Panc1 (cell line): ENCODE measurements at regions not wholly inside any gene's neighbourhood (a gene's known extent, or its start where the extent isn't known, plus 50 kb on each side); places are given as distances from the start of the nearest gene placed in this dataset.

Experiments used
- ATAC-seq: fragments of 200-7000 bp; cut with Tn5 transposase; 2 replicates; pipeline ENCODE4 v1.9.1; 2020; ENCODE audit warnings: mild to moderate bottlenecking, moderate library complexity
- BruUV-seq: library from RNA; stranded (reverse); fragments of 400-500 nt; replicated peaks from 2 replicates; lab custom pipeline; 2021; lab: Mats Ljungman, UMichigan
- CTCF ChIA-PET: fragments of 300-600 bp; sonication (Branson Sonifier 250); formaldehyde crosslinking; loops from one replicate; lab custom pipeline; 2022; ENCODE audit warnings: antibody characterized with exemption; lab: Charles Lee
- POLR2A ChIA-PET: fragments of 300-600 bp; sonication (Branson Sonifier 250); formaldehyde crosslinking; loops from one replicate; lab custom pipeline; 2022; ENCODE audit warnings: antibody characterized with exemption; lab: Charles Lee
- DNase-seq: peaks from one replicate; pipeline ENCODE4 v3.0.0-alpha.2; 2010; ENCODE audit warnings: low read depth, low spot score
- H3K27ac ChIP-seq: 2 replicates; pipeline ENCODE4 v1.5.1; 2011; ENCODE audit warnings: mild to moderate bottlenecking, low read length, inconsistent platforms
- H3K27me3 ChIP-seq: fragments of 200-500 bp; sonication (Bioruptor generic); 2 replicates; pipeline ENCODE4 v1.6.0; 2014; ENCODE audit warnings: low read length, inconsistent platforms; ENCODE audit not compliant: control insufficient read depth, insufficient read depth
- H3K36me3 ChIP-seq: fragments of 200-500 bp; sonication (Bioruptor generic); 2 replicates; pipeline ENCODE4 v1.5.1; 2014; ENCODE audit warnings: inconsistent platforms, mild to moderate bottlenecking, low read length, moderate library complexity; ENCODE audit not compliant: control insufficient read depth, insufficient read depth
- H3K4me1 ChIP-seq: 2 replicates; pipeline ENCODE4 v1.5.1; 2011; ENCODE audit warnings: inconsistent platforms, mild to moderate bottlenecking, low read length, moderate library complexity; ENCODE audit not compliant: control insufficient read depth, insufficient read depth
- H3K4me3 ChIP-seq, 2 experiments: 2 replicates each; pipeline ENCODE4 v1.5.1; 2011 to 2012; ENCODE audit warnings: low read depth in 2 of 2, low read length in 2 of 2, mild to moderate bottlenecking in 2 of 2, inconsistent platforms in 1 of 2, moderate library complexity in 1 of 2
- H3K9me3 ChIP-seq: fragments of 200-500 bp; sonication (Bioruptor generic); 2 replicates; pipeline ENCODE4 v1.5.1; 2014; ENCODE audit warnings: low read depth, mild to moderate bottlenecking, inconsistent platforms, low read length, moderate library complexity; ENCODE audit not compliant: control insufficient read depth, insufficient read depth
- CTCF ChIP-seq: fragments of 450-650 bp; IDR thresholded peaks from 2 replicates; pipeline ENCODE4 v1.5.1; 2017; ENCODE audit warnings: mild to moderate bottlenecking
- POLR2AphosphoS5 ChIP-seq: IDR thresholded peaks from 2 replicates; pipeline ENCODE4 v1.6.1; 2012; ENCODE audit warnings: mild to moderate bottlenecking, low read depth, low read length, moderate library complexity
- REST ChIP-seq, 2 experiments: IDR thresholded peaks; 2 replicates each; pipeline ENCODE4 v1.6.1; 2011 to 2012; ENCODE audit warnings: low read depth in 2 of 2, control low read depth in 1 of 2, low read length in 1 of 2, mild to moderate bottlenecking in 1 of 2, moderate library complexity in 1 of 2; ENCODE audit not compliant: insufficient read depth in 1 of 2
- SIN3A ChIP-seq: IDR thresholded peaks from 2 replicates; pipeline ENCODE4 v1.6.1; 2012; ENCODE audit warnings: low read depth, mild to moderate bottlenecking, low read length, moderate library complexity, borderline replicate concordance; ENCODE audit not compliant: insufficient read depth
- TCF7L2 ChIP-seq: IDR thresholded peaks from 2 replicates; pipeline ENCODE4 v1.6.1; 2011; ENCODE audit warnings: mild to moderate bottlenecking, low read depth, low read length, inconsistent platforms
- in situ Hi-C: cut with HindIII; loops from 2 replicates; pipeline ENCODE4 v1.10.0; 2016; ENCODE audit warnings: low sequenced_read_pairs, low pct_unique_long_range_greater_than_20kb
- intact Hi-C: fragments of 100-400 bp; cut with micrococcal nuclease; formaldehyde crosslinking; loops from one replicate; pipeline ENCODE4 v1.10.0; 2022; ENCODE audit not compliant: unreplicated experiment

- no peak overlapping the region for H3K27ac ChIP-seq
- H3K36me3 ChIP-seq = no peaks in the 10 kb centered on the region
- no peaks in the 10 kb centered on the region for H3K27me3 ChIP-seq
- CTCF ChIA-PET = no interaction called here
- POLR2A ChIA-PET = no interaction called here
- in situ Hi-C loops = no loop called here
- DNase-seq (no peak), ATAC-seq (no peak)
- H3K9me3 ChIP-seq = no peaks in the 10 kb centered on the region
- no peaks in the 10 kb centered on the region for H3K4me1 ChIP-seq
- intact Hi-C loops = no loop called here
- no peak overlapping the region for H3K4me3 ChIP-seq
- no TSS peak for BruUV-seq
- no peak for TF ChIP-seq SIN3A
Measured at GRCh38 chr10:54906940-54907339, 105.9 kb upstream of the PCDH15 start.

DNA sequence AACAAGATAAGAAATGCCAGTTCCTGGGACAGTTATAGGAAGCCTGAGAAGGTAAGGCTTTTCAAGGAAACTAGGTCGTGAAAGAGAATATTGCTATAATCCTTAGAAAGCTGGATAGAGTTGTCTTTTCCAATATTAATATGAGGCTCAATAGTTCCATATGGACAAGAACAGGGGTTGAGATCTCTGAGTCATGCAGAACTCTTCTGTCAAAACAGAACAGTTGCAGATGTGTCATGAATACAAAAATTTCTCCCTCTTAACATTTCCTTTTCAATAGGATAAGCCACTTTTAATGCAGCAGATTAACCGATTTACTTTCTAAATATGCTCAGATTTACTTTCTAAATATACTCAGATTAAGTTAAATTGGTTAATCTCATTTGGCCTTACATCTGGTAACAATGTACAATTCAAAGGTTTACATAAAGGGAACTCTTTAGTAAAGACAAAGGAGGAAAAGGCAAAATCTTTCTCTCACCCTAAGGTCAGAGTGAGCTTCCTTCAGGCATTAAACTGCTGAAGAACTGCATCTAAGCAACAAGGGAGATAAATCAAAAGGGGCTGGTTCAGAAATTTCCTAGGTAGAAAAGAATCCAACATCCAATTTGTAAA is 104.7 kb upstream of the PCDH15 start:
- BruUV-seq = no TSS peak

DNA sequence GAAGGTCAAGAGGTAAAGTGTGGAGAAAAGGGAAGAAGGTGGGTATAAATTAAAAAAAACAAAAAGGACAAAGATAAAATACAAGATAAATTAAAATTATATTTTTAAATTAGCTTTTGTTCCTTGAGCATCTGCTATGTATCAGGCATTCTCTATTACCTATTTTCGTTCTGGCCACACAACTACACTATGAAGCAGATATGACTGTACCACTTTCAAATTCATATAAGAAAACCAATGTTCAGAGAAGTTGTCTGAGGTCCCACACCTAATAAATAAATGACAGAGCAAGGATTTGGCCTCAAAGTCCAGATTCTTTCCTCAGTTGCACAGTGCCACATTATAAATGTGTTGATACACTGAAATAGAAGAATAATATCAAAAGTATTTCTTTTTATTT is 103.8 kb upstream of the PCDH15 start:
- Histone ChIP-seq H3K27me3 (no peaks in the 10 kb centered on the region), H3K4me1 (no peaks in the 10 kb centered on the region), H3K9me3 (no peaks in the 10 kb centered on the region), H3K36me3 (no peaks in the 10 kb centered on the region), H3K4me3 (no peak overlapping the region), H3K27ac (no peak overlapping the region)
- BruUV-seq = no TSS peak
- ChIA-PET POLR2A (no interaction called here), CTCF (no interaction called here)
- in situ Hi-C loops = no loop called here
- ATAC-seq (no peak), DNase-seq (no peak)
- intact Hi-C loops = no loop called here
- TF ChIP-seq CTCF (no peak), TCF7L2 (no peak)

More for the DNA sequence above, 104.7 kb upstream of the PCDH15 start:
- no peak for TF ChIP-seq SIN3A
- TF ChIP-seq POLR2AphosphoS5 = no peak
- Histone ChIP-seq H3K9me3 (no peaks in the 10 kb centered on the region), H3K4me1 (no peaks in the 10 kb centered on the region), H3K4me3 (no peak overlapping the region), H3K27ac (no peak overlapping the region), H3K27me3 (no peaks in the 10 kb centered on the region), H3K36me3 (no peaks in the 10 kb centered on the region)
- DNase-seq = no peak
- intact Hi-C loops (no loop called here), in situ Hi-C loops (no loop called here)
- ATAC-seq = no peak
- CTCF ChIA-PET = no interaction called here
- POLR2A ChIA-PET = no interaction called here

DNA sequence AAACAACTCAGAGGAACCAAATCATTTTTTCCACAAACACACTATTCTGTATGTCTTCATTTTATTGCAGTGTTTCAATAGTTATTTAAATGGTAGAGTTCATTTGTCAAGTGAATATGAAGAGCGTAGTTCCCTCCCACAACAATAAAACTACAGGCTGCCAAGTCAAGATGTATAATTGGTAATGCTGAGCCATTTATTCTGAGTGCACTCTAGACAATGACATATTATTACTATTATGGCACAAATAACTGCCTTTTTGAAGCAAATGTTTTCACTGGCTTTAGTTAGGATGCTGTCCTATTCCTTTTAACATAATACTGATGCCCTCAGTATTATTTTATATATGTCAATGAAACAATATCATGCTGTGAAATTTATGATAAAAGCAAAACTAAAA is 102.7 kb upstream of the PCDH15 start:
- in situ Hi-C loops (no loop called here), intact Hi-C loops (no loop called here)
- no TSS peak for BruUV-seq
- DNase-seq (no peak), ATAC-seq (no peak)
- no peaks in the 10 kb centered on the region for H3K36me3 ChIP-seq
- no peaks in the 10 kb centered on the region for H3K9me3 ChIP-seq
- H3K4me3 ChIP-seq = no peak overlapping the region
- ChIA-PET POLR2A (no interaction called here), CTCF (no interaction called here)
- H3K27me3 ChIP-seq = no peaks in the 10 kb centered on the region
- H3K27ac ChIP-seq = no peak overlapping the region
- no peaks in the 10 kb centered on the region for H3K4me1 ChIP-seq
- TF ChIP-seq CTCF = no peak
- TF ChIP-seq SIN3A = no peak
- TF ChIP-seq POLR2AphosphoS5 = no peak
- no peak for TF ChIP-seq TCF7L2
- no peak for TF ChIP-seq REST (IDR thresholded peaks at IDR 0.05; ENCODE audit: insufficient read depth in 1 of 2, low read depth in 2 of 2, low read length in 1 of 2)
